Heart left ventricle (tissue), 13 donors: ENCODE measurements at regions not wholly inside any gene's neighbourhood (a gene's known extent, or its start where the extent isn't known, plus 50 kb on each side); places are given as distances from the start of the nearest gene placed in this dataset.

Experiments used
- POLR2A ChIP-seq, 2 donors: fragments of 450-650 bp; IDR thresholded peaks; one replicate each; pipeline ENCODE4 v1.6.1; 2017; ENCODE audit warnings: antibody characterized with exemption in 2 of 2, mild to moderate bottlenecking in 2 of 2, moderate library complexity in 2 of 2
- TF ChIP-seq, protein P1 (sequence below), 12 donors: fragments of 200-600 bp; sonication (generic) in 4 of 12; IDR thresholded peaks; one replicate each; pipeline versions ENCODE4 v1.5.0 to v1.8.0; 2018 to 2022; ENCODE audit warnings: antibody characterized with exemption in 12 of 12, mild to moderate bottlenecking in 5 of 12
- donor health status: ischemic (EF 13 %, LVEDD 7.1; RV severe dilation, severe dysfunction).
- donor health status: DM: no; HTN: yes; CAD: no.
- donor health status: DM: no; HTN: no; CAD: no.
- donor health status: ischemic (EF 25% LVEDD 6.9; RV normal size, moderate dysfunction).
- donor health status: ischemic (EF 25% LVEDD 5.7; RV mildly dilated, moderate dysfunction).
- donor health status: ischemic (EF 35%, LVEDD 5.7; RV mildly dilated, moderate dysfunction).
- donor health status: nonischemic (EF 11% LVEDD 7.7; RV severe dilation, severe dysfunction).
- donor health status: DM: yes; HTN: yes; CAD: no.
- donor health status: PGD.
- donor health status: ischemic (EF 29% LVEDD 5.4; RV normal size, mild dysfunction).
- donor health status: nonischemic (EF 23%, LVEDD 6.1; RV moderate dilation, normal function).

DNA sequence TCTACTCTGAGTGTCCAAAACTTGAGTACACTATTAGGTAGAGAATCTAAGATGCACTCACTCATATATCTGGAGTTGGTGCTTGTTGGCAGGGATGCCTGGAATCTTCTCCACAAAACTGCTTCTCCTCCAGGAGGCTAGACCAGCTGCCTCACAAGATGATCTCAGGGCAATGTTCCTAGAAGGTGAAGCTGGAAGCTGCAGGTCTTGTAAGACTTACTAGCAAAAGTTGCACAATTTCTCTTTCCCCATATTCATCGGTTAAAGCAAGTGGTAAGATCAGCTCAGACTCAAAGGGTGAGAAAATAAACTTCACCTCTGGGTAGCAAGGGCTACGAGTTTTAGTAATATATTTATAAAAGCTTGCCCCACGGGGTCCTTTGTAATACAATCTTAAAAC lies 454.4 kb upstream of the ACVR2A start:
- TF ChIP-seq, protein P1, sequence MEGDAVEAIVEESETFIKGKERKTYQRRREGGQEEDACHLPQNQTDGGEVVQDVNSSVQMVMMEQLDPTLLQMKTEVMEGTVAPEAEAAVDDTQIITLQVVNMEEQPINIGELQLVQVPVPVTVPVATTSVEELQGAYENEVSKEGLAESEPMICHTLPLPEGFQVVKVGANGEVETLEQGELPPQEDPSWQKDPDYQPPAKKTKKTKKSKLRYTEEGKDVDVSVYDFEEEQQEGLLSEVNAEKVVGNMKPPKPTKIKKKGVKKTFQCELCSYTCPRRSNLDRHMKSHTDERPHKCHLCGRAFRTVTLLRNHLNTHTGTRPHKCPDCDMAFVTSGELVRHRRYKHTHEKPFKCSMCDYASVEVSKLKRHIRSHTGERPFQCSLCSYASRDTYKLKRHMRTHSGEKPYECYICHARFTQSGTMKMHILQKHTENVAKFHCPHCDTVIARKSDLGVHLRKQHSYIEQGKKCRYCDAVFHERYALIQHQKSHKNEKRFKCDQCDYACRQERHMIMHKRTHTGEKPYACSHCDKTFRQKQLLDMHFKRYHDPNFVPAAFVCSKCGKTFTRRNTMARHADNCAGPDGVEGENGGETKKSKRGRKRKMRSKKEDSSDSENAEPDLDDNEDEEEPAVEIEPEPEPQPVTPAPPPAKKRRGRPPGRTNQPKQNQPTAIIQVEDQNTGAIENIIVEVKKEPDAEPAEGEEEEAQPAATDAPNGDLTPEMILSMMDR (IDR thresholded peaks at IDR 0.05), result no peak
- TF ChIP-seq POLR2A (IDR thresholded peaks at IDR 0.05), result no peak
